Loucy (cell line): ENCODE measurements at regions not wholly inside any gene's neighbourhood (a gene's known extent, or its start where the extent isn't known, plus 50 kb on each side); places are given as distances from the start of the nearest gene placed in this dataset.
"Not testable (repeated sequence)": the region's sequence is repeated elsewhere in the genome, so short reads cannot be mapped to it uniquely, and the experiment has no call there.

Experiments used
- H2AFZ ChIP-seq: fragments of 200-600 bp; sonication (generic); 2 replicates; pipeline ENCODE4 v1.6.0; 2016; ENCODE audit warnings: antibody characterized with exemption, mild to moderate bottlenecking, low read length, moderate library complexity
- H3F3A ChIP-seq: fragments of 200-600 bp; 2 replicates; pipeline ENCODE4 v1.6.0; 2016; ENCODE audit warnings: antibody characterized with exemption, low read depth, mild to moderate bottlenecking
- H3K27me3 ChIP-seq: fragments of 200-600 bp; sonication (generic); 2 replicates; pipeline ENCODE4 v1.6.1; 2014; ENCODE audit warnings: low read length, mild to moderate bottlenecking; ENCODE audit not compliant: insufficient read depth, poor library complexity, severe bottlenecking
- H3K36me3 ChIP-seq: fragments of 200-600 bp; sonication (generic); 2 replicates; pipeline ENCODE4 v1.6.1; 2016; ENCODE audit warnings: low read length; ENCODE audit not compliant: insufficient read depth
- H3K4me1 ChIP-seq: fragments of 200-600 bp; sonication (generic); 2 replicates; pipeline ENCODE4 v1.5.1; 2014; ENCODE audit warnings: low read length, mild to moderate bottlenecking; ENCODE audit not compliant: insufficient read depth, poor library complexity, severe bottlenecking
- H3K4me2 ChIP-seq: fragments of 200-600 bp; sonication (generic); 2 replicates; pipeline ENCODE4 v1.6.0; 2014; ENCODE audit warnings: antibody characterized with exemption, low read length, low read depth, mild to moderate bottlenecking; ENCODE audit not compliant: poor library complexity, severe bottlenecking
- H3K4me3 ChIP-seq: fragments of 200-600 bp; sonication (generic); 2 replicates; pipeline ENCODE4 v1.5.1; 2014; ENCODE audit warnings: low read length, mild to moderate bottlenecking, mixed read lengths; ENCODE audit not compliant: poor library complexity, severe bottlenecking
- H3K79me2 ChIP-seq: fragments of 200-600 bp; sonication (generic); 2 replicates; pipeline ENCODE4 v1.6.1; 2014; ENCODE audit warnings: low read length; ENCODE audit not compliant: insufficient read depth
- H3K9ac ChIP-seq: fragments of 200-600 bp; sonication (generic); 2 replicates; pipeline ENCODE4 v1.6.0; 2014; ENCODE audit warnings: mild to moderate bottlenecking, low read depth, low read length, moderate library complexity; ENCODE audit not compliant: poor library complexity, severe bottlenecking
- H3K9me2 ChIP-seq: fragments of 200-600 bp; sonication (generic); replicated peaks from 2 replicates; pipeline ENCODE4 v1.6.1; 2016; ENCODE audit warnings: low read depth, low read length, mixed read lengths
- H3K9me3 ChIP-seq: fragments of 200-600 bp; sonication (generic); 2 replicates; pipeline ENCODE4 v1.6.1; 2014; ENCODE audit warnings: mild to moderate bottlenecking, antibody characterized with exemption, low read length, low read depth; ENCODE audit not compliant: insufficient read depth
- H4K20me1 ChIP-seq: fragments of 200-600 bp; sonication (generic); 2 replicates; pipeline ENCODE4 v1.6.0; 2014; ENCODE audit warnings: antibody characterized with exemption, low read length, mild to moderate bottlenecking; ENCODE audit not compliant: insufficient read depth, poor library complexity, severe bottlenecking
- CTCF ChIP-seq: fragments of 200-600 bp; sonication (generic); conservative IDR thresholded peaks from 2 replicates; pipeline ENCODE4 v1.5.1; 2014; ENCODE audit warnings: mild to moderate bottlenecking, antibody characterized with exemption, low read length
- EZH2phosphoT487 ChIP-seq: fragments of 200-600 bp; IDR thresholded peaks from 2 replicates; pipeline ENCODE4 v1.6.1; 2018; ENCODE audit warnings: antibody characterized with exemption, mild to moderate bottlenecking, moderate library complexity, borderline replicate concordance

- Histone ChIP-seq H3K27me3 (no peaks in the 10 kb centered on the region), H3K9me2 (no peaks in the 10 kb centered on the region), H3K4me1 (no peaks in the 10 kb centered on the region), H3K9ac (no peak overlapping the region), H3K4me3 (no peak overlapping the region), H4K20me1 (no peaks in the 10 kb centered on the region), H3K79me2 (no peaks in the 10 kb centered on the region), H3F3A (no peaks in the 10 kb centered on the region), H3K36me3 (no peaks in the 10 kb centered on the region), H3K4me2 (no peak overlapping the region), H3K9me3 (no peaks in the 10 kb centered on the region; the same call in 1 of the 2 replicates), H2AFZ (no peak overlapping the region)
- TF ChIP-seq CTCF (no peak), EZH2phosphoT487 (no peak)
Measured at GRCh38 chr6:67952948-67953347, 682.1 kb upstream of the ADGRB3 start.

GRCh38 chr6:67952121-67952520 is 683.0 kb upstream of the ADGRB3 start:
- Histone ChIP-seq H3K79me2 (no peaks in the 10 kb centered on the region), H4K20me1 (no peaks in the 10 kb centered on the region), H3K4me2 (no peak overlapping the region), H2AFZ (no peak overlapping the region), H3K4me1 (no peaks in the 10 kb centered on the region), H3K27me3 (no peaks in the 10 kb centered on the region), H3K36me3 (no peaks in the 10 kb centered on the region), H3K9me2 (no peaks in the 10 kb centered on the region), H3K9ac (no peak overlapping the region), H3K4me3 (no peak overlapping the region), H3F3A (no peaks in the 10 kb centered on the region), H3K9me3 (no peaks in the 10 kb centered on the region; the same call in 1 of the 2 replicates)
- TF ChIP-seq CTCF, result no peak
- no peak for TF ChIP-seq EZH2phosphoT487

GRCh38 chr6:67947762-67948161 is 687.3 kb upstream of the ADGRB3 start:
- not testable (repeated sequence) for H3K9ac ChIP-seq, H3K36me3 ChIP-seq, H3F3A ChIP-seq, H2AFZ ChIP-seq, H4K20me1 ChIP-seq, H3K27me3 ChIP-seq, H3K4me1 ChIP-seq, H3K79me2 ChIP-seq, H3K4me3 ChIP-seq, H3K4me2 ChIP-seq, H3K9me2 ChIP-seq, H3K9me3 ChIP-seq

- Histone ChIP-seq H3K27me3 (no peaks in the 10 kb centered on the region), H4K20me1 (no peaks in the 10 kb centered on the region), H3K4me1 (no peaks in the 10 kb centered on the region), H3F3A (no peaks in the 10 kb centered on the region), H3K4me2 (no peak overlapping the region), H3K9ac (no peak overlapping the region), H3K9me3 (no peaks in the 10 kb centered on the region), H2AFZ (no peak overlapping the region), H3K36me3 (no peaks in the 10 kb centered on the region), H3K9me2 (no peaks in the 10 kb centered on the region), H3K4me3 (no peak overlapping the region), H3K79me2 (no peaks in the 10 kb centered on the region)
- TF ChIP-seq EZH2phosphoT487 (no peak), CTCF (no peak)
Measured at GRCh38 chr6:67935976-67936477, 699.1 kb upstream of the ADGRB3 start.
